H9 (cell line): ENCODE measurements at regions not wholly inside any gene's neighbourhood (a gene's known extent, or its start where the extent isn't known, plus 50 kb on each side); places are given as distances from the start of the nearest gene placed in this dataset.

Source experiments
- DNase-seq: peaks from one replicate; pipeline ENCODE4 v3.0.0-alpha.2; 2017
- H2AFZ ChIP-seq: one replicate; pipeline ENCODE4 v1.6.1; 2013; ENCODE audit warnings: mild to moderate bottlenecking, low read length, control low read depth, moderate library complexity
- H2AK5ac ChIP-seq: 2 replicates; pipeline ENCODE4 v1.6.1; 2013; ENCODE audit warnings: low read length, control low read depth, mixed read lengths; ENCODE audit not compliant: insufficient read length
- H2BK120ac ChIP-seq: one replicate; pipeline ENCODE4 v1.6.1; 2013; ENCODE audit warnings: low read depth, mild to moderate bottlenecking, low read length, control low read depth, inconsistent platforms; ENCODE audit not compliant: poor library complexity, severe bottlenecking
- H2BK12ac ChIP-seq: 2 replicates; pipeline ENCODE4 v1.6.1; 2013; ENCODE audit warnings: low read length, control low read depth, mixed read lengths, low read depth; ENCODE audit not compliant: insufficient read length
- H2BK15ac ChIP-seq: 2 replicates; pipeline ENCODE4 v1.6.1; 2013; ENCODE audit warnings: low read depth, low read length, control low read depth
- H2BK20ac ChIP-seq: one replicate; pipeline ENCODE4 v1.6.1; 2013; ENCODE audit warnings: low read depth, mild to moderate bottlenecking, low read length, control low read depth, inconsistent platforms; ENCODE audit not compliant: poor library complexity, severe bottlenecking
- H2BK5ac ChIP-seq: 2 replicates; pipeline ENCODE4 v1.6.1; 2013; ENCODE audit warnings: low read length, control low read depth, mixed read lengths; ENCODE audit not compliant: insufficient read length
- H3K14ac ChIP-seq: 2 replicates; pipeline ENCODE4 v1.6.1; 2013; ENCODE audit warnings: low read length, control low read depth; ENCODE audit not compliant: insufficient read depth
- H3K18ac ChIP-seq: 2 replicates; pipeline ENCODE4 v1.6.1; 2013; ENCODE audit warnings: low read depth, mild to moderate bottlenecking, mixed read lengths, low read length, control low read depth; ENCODE audit not compliant: insufficient read length
- H3K23ac ChIP-seq: 2 replicates; pipeline ENCODE4 v1.6.1; 2013; ENCODE audit warnings: low read length, control low read depth, mixed read lengths, low read depth; ENCODE audit not compliant: insufficient read length
- H3K23me2 ChIP-seq: 2 replicates; pipeline ENCODE4 v1.6.1; 2013; ENCODE audit warnings: low read depth, mild to moderate bottlenecking, mixed read lengths, low read length, control low read depth; ENCODE audit not compliant: insufficient read length, poor library complexity, severe bottlenecking
- H3K27ac ChIP-seq: 2 replicates; pipeline ENCODE4 v1.5.1; 2013; ENCODE audit warnings: low read length, control low read depth, mixed read lengths, low read depth; ENCODE audit not compliant: insufficient read length
- H3K27me3 ChIP-seq: 2 replicates; pipeline ENCODE4 v1.6.1; 2013; ENCODE audit warnings: low read length, control low read depth, inconsistent platforms; ENCODE audit not compliant: insufficient read depth
- H3K4ac ChIP-seq: 2 replicates; pipeline ENCODE4 v1.6.1; 2013; ENCODE audit warnings: low read depth, mild to moderate bottlenecking, control low read depth, inconsistent platforms, low read length, moderate library complexity
- H3K4me1 ChIP-seq: 2 replicates; pipeline ENCODE4 v1.6.1; 2013; ENCODE audit warnings: low read length, control low read depth, inconsistent platforms; ENCODE audit not compliant: insufficient read depth
- H3K4me2 ChIP-seq: 2 replicates; pipeline ENCODE4 v1.6.1; 2013; ENCODE audit warnings: low read length, control low read depth, mixed read lengths; ENCODE audit not compliant: insufficient read length, insufficient read depth
- H3K56ac ChIP-seq: 2 replicates; pipeline ENCODE4 v1.6.1; 2013; ENCODE audit warnings: low read depth, mild to moderate bottlenecking, mixed read lengths, low read length, control low read depth; ENCODE audit not compliant: insufficient read length
- H3K79me1 ChIP-seq: 2 replicates; pipeline ENCODE4 v1.6.1; 2013; ENCODE audit warnings: low read depth, mild to moderate bottlenecking, moderate library complexity, low read length, control low read depth, inconsistent platforms; ENCODE audit not compliant: insufficient read depth, poor library complexity, severe bottlenecking
- H3K79me2 ChIP-seq: 2 replicates; pipeline ENCODE4 v1.6.1; 2013; ENCODE audit warnings: low read length, control low read depth, inconsistent platforms; ENCODE audit not compliant: insufficient read depth
- H3K9ac ChIP-seq: 2 replicates; pipeline ENCODE4 v1.6.1; 2013; ENCODE audit warnings: low read length, control low read depth, mixed read lengths; ENCODE audit not compliant: insufficient read length; ENCODE audit errors: extremely low read depth
- H3K9me3 ChIP-seq: one replicate; pipeline ENCODE4 v1.6.1; 2013; ENCODE audit warnings: low read depth, low read length, inconsistent platforms; ENCODE audit not compliant: control insufficient read depth
- H3T11ph ChIP-seq: one replicate; pipeline ENCODE4 v1.6.1; 2013; ENCODE audit warnings: mild to moderate bottlenecking, low read length, control low read depth, inconsistent platforms
- H4K20me1 ChIP-seq: one replicate; pipeline ENCODE4 v1.6.1; 2013; ENCODE audit not compliant: control insufficient read depth, insufficient read length, insufficient read depth
- H4K5ac ChIP-seq: 2 replicates; pipeline ENCODE4 v1.6.1; 2013; ENCODE audit warnings: low read depth, mild to moderate bottlenecking, mixed read lengths, low read length, control low read depth; ENCODE audit not compliant: insufficient read length
- H4K8ac ChIP-seq: replicated peaks from 2 replicates; pipeline ENCODE4 v1.6.1; 2013; ENCODE audit warnings: low read length, control low read depth, mixed read lengths, low read depth; ENCODE audit not compliant: insufficient read length
- H4K91ac ChIP-seq: 2 replicates; pipeline ENCODE4 v1.6.1; 2013; ENCODE audit warnings: low read depth, mild to moderate bottlenecking, moderate library complexity, mixed read lengths, low read length, control low read depth; ENCODE audit not compliant: insufficient read length
- H3K27ac Mint-ChIP-seq, 3 experiments: 2 replicates in 2 of 3; 3 replicates in 1 of 3; pipeline ENCODE4 v1.8.0; 2020 to 2021; ENCODE audit warnings: mixed read lengths in 3 of 3, mild to moderate bottlenecking in 1 of 3, moderate library complexity in 1 of 3
- H3K27me3 Mint-ChIP-seq: 2 replicates; pipeline ENCODE4 v1.8.0; 2021; ENCODE audit warnings: low read depth, mild to moderate bottlenecking, moderate library complexity, mixed read lengths
- H3K36me3 Mint-ChIP-seq, 3 experiments: 2 replicates in 2 of 3; 3 replicates in 1 of 3; pipeline ENCODE4 v1.8.0; 2020 to 2021; ENCODE audit warnings: low read depth in 3 of 3, mixed read lengths in 3 of 3; ENCODE audit not compliant: insufficient read depth in 1 of 3
- H3K4me1 Mint-ChIP-seq, 2 experiments: 2 replicates each; pipeline ENCODE4 v1.8.0; 2020; ENCODE audit warnings: mixed read lengths in 2 of 2
- H3K4me3 Mint-ChIP-seq, 2 experiments: 2 replicates in 1 of 2; 3 replicates in 1 of 2; pipeline ENCODE4 v1.8.0; 2020 to 2021; ENCODE audit warnings: mild to moderate bottlenecking in 2 of 2, mixed read lengths in 2 of 2, moderate library complexity in 1 of 2
- H3K9me3 Mint-ChIP-seq, 2 experiments: 2 replicates in 1 of 2; 3 replicates in 1 of 2; pipeline ENCODE4 v1.8.0; 2020; ENCODE audit warnings: mild to moderate bottlenecking in 2 of 2, mixed read lengths in 2 of 2, moderate library complexity in 1 of 2
- WGBS: extraction: QIAGEN DNeasy Blood & Tissue Kit; methylation state at CpG from one replicate; pipeline ENCODE4 v1.1.7; 2013; ENCODE audit warnings: missing lambda C conversion rate, low lambda C conversion rate, mixed read lengths; ENCODE audit not compliant: insufficient read length; ENCODE audit errors: extremely low coverage; 5-methylcytosine and 5-hydroxymethylcytosine counted together
- TF ChIP-seq, protein P1 (sequence below): fragments of 200-600 bp; sonication (generic); conservative IDR thresholded peaks from 3 replicates; pipeline ENCODE4 v1.8.0; 2021; ENCODE audit warnings: antibody characterized with exemption, mild to moderate bottlenecking

- no CpG with 5 or more reads among the region's 2 CpGs for WGBS
These were observed 115.5 kb upstream of the ITGA6 start for GRCh38 chr2:172311921-172312345.

More at GRCh38 chr2:172311921-172312345, 115.5 kb upstream of the ITGA6 start:
- Histone ChIP-seq H3T11ph (no peak overlapping the region), H3K23ac (no peak overlapping the region), H4K20me1 (no peaks in the 10 kb centered on the region), H3K18ac (no peak overlapping the region), H3K27ac (no peak overlapping the region), H3K4me1 (no peaks in the 10 kb centered on the region), H3K79me1 (no peaks in the 10 kb centered on the region), H3K23me2 (no peaks in the 10 kb centered on the region), H3K4ac (no peak overlapping the region), H4K8ac (no peak overlapping the region), H2AFZ (no peak overlapping the region), H3K27me3 (no peaks in the 10 kb centered on the region), H2BK12ac (no peak overlapping the region), H3K4me2 (no peak overlapping the region), H2BK20ac (no peak overlapping the region), H4K91ac (no peak overlapping the region), H2BK120ac (no peak overlapping the region), H3K9me3 (no peaks in the 10 kb centered on the region), H2AK5ac (no peak overlapping the region), H4K5ac (no peak overlapping the region), H2BK15ac (no peak overlapping the region), H3K56ac (no peak overlapping the region), H3K79me2 (no peaks in the 10 kb centered on the region), H2BK5ac (no peak overlapping the region), H3K14ac (no peak overlapping the region; the same call in 1 of the 2 replicates), H3K9ac (no peak overlapping the region)
- peaks cover 6 to 11% of the 10 kb centered on the region in 2 experiments; a peak in 3 of 4 replicates for H3K4me1 Mint-ChIP-seq
- no peak overlapping the region for H3K27ac Mint-ChIP-seq
- H3K36me3 Mint-ChIP-seq = peaks cover 0 to 5% (median 0%) of the 10 kb centered on the region in 3 experiments; a peak in 2 of 7 replicates
- no peak for DNase-seq
- peaks cover 0 to 2% of the 10 kb centered on the region in 2 experiments; a peak in 1 of 5 replicates for H3K9me3 Mint-ChIP-seq
- H3K4me3 Mint-ChIP-seq = no peak overlapping the region
- TF ChIP-seq, protein P1, sequence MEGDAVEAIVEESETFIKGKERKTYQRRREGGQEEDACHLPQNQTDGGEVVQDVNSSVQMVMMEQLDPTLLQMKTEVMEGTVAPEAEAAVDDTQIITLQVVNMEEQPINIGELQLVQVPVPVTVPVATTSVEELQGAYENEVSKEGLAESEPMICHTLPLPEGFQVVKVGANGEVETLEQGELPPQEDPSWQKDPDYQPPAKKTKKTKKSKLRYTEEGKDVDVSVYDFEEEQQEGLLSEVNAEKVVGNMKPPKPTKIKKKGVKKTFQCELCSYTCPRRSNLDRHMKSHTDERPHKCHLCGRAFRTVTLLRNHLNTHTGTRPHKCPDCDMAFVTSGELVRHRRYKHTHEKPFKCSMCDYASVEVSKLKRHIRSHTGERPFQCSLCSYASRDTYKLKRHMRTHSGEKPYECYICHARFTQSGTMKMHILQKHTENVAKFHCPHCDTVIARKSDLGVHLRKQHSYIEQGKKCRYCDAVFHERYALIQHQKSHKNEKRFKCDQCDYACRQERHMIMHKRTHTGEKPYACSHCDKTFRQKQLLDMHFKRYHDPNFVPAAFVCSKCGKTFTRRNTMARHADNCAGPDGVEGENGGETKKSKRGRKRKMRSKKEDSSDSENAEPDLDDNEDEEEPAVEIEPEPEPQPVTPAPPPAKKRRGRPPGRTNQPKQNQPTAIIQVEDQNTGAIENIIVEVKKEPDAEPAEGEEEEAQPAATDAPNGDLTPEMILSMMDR = no peak
- peaks cover 4% of the 10 kb centered on the region for H3K27me3 Mint-ChIP-seq
